ENCODE measurements at regions not wholly inside any gene's neighbourhood (a gene's known extent, or its start where the extent isn't known, plus 50 kb on each side); places are given as distances from the start of the nearest gene placed in this dataset.

GRCh38 chr1:104765085-104765484 is 1015.4 kb downstream of the AMY1C start:
- Histone ChIP-seq H3K27ac (no peak overlapping the region), H3K4me3 (no peak overlapping the region)

- H3K4me3 ChIP-seq, result no peak overlapping the region
- H3K27ac ChIP-seq, result no peak overlapping the region
Observed at GRCh38 chr1:104768466-104768865, 1018.8 kb downstream of the AMY1C start.

GRCh38 chr1:104780470-104781078 is 1030.9 kb downstream of the AMY1C start:
- no peak overlapping the region for H3K27ac ChIP-seq
- no peak overlapping the region for H3K4me3 ChIP-seq

GRCh38 chr1:104785575-104786187 is 1036.0 kb downstream of the AMY1C start:
- H3K27ac ChIP-seq, result no peak overlapping the region

GRCh38 chr1:104787866-104788510 is 1038.3 kb downstream of the AMY1C start:
- H3K4me3 ChIP-seq, result no peak overlapping the region
- no peak overlapping the region for H3K27ac ChIP-seq

More at GRCh38 chr1:104785575-104786187, 1036.0 kb downstream of the AMY1C start:
- H3K4me3 ChIP-seq, result no peak overlapping the region

- Histone ChIP-seq H3K27ac (no peak overlapping the region), H3K4me3 (no peak overlapping the region)
Observed at GRCh38 chr1:104791030-104791429, 1041.3 kb downstream of the AMY1C start.

- Histone ChIP-seq H3K4me3 (no peak overlapping the region), H3K27ac (no peak overlapping the region)
Observed at GRCh38 chr1:104794035-104794434, 1044.3 kb downstream of the AMY1C start.

- Histone ChIP-seq H3K27ac (no peak overlapping the region), H3K4me3 (no peak overlapping the region)
Observed at GRCh38 chr1:104795931-104796330, 1046.2 kb downstream of the AMY1C start.

GRCh38 chr1:104797982-104798381 is 1048.3 kb downstream of the AMY1C start:
- Histone ChIP-seq H3K4me3 (no peak overlapping the region), H3K27ac (no peak overlapping the region)

GRCh38 chr1:104801344-104801743 is 1051.6 kb downstream of the AMY1C start:
- no peak overlapping the region for H3K27ac ChIP-seq
- H3K4me3 ChIP-seq, result no peak overlapping the region

GRCh38 chr1:104804147-104804546 is 1054.4 kb downstream of the AMY1C start:
- Histone ChIP-seq H3K4me3 (no peak overlapping the region), H3K27ac (no peak overlapping the region)

GRCh38 chr1:104807590-104807989 is 1057.9 kb downstream of the AMY1C start:
- H3K4me3 ChIP-seq, result no peak overlapping the region
- H3K27ac ChIP-seq, result no peak overlapping the region

GRCh38 chr1:104825401-104825800 is 1075.7 kb downstream of the AMY1C start:
- H3K4me3 ChIP-seq, result no peak overlapping the region
- H3K27ac ChIP-seq, result no peak overlapping the region

GRCh38 chr1:104830534-104830933 is 1080.8 kb downstream of the AMY1C start:
- no peak overlapping the region for H3K27ac ChIP-seq
- H3K4me3 ChIP-seq, result no peak overlapping the region

GRCh38 chr1:104852151-104852550 is 1102.5 kb downstream of the AMY1C start:
- Histone ChIP-seq H3K4me3 (no peak overlapping the region), H3K27ac (no peak overlapping the region)

GRCh38 chr1:104853276-104853675 is 1103.6 kb downstream of the AMY1C start:
- H3K4me3 ChIP-seq, result no peak overlapping the region

GRCh38 chr1:104854529-104854928 is 1104.8 kb downstream of the AMY1C start:
- no peak overlapping the region for H3K4me3 ChIP-seq
- no peak overlapping the region for H3K27ac ChIP-seq

More at GRCh38 chr1:104853276-104853675, 1103.6 kb downstream of the AMY1C start:
- H3K27ac ChIP-seq, result no peak overlapping the region

- H3K4me3 ChIP-seq, result no peak overlapping the region
- no peak overlapping the region for H3K27ac ChIP-seq
Observed at GRCh38 chr1:104855550-104855949, 1105.9 kb downstream of the AMY1C start.

GRCh38 chr1:104856091-104856490 is 1106.4 kb downstream of the AMY1C start:
- H3K27ac ChIP-seq, result no peak overlapping the region
- no peak overlapping the region for H3K4me3 ChIP-seq

- Histone ChIP-seq H3K27ac (no peak overlapping the region), H3K4me3 (no peak overlapping the region)
Observed at GRCh38 chr1:104856518-104856917, 1106.8 kb downstream of the AMY1C start.

GRCh38 chr1:104868794-104869193 is 1119.1 kb downstream of the AMY1C start:
- Histone ChIP-seq H3K27ac (no peak overlapping the region), H3K4me3 (no peak overlapping the region)

All from skin epidermis (tissue), 12 donors.